ENCODE measurements at regions not wholly inside any gene's neighbourhood (a gene's known extent, or its start where the extent isn't known, plus 50 kb on each side); places are given as distances from the start of the nearest gene placed in this dataset.
"Not testable (repeated sequence)": the region's sequence is repeated elsewhere in the genome, so short reads cannot be mapped to it uniquely, and the experiment has no call there.

- DNase-seq (ENCODE audit: low spot score): no peak
These were observed 62.0 kb downstream of the SKIDA1 start for GRCh38 chr10:21463436-21463835.

GRCh38 chr10:21458126-21458871, 67.2 kb downstream of the SKIDA1 start:
- no peak for DNase-seq (ENCODE audit: low spot score)

GRCh38 chr10:21456160-21456559, 69.3 kb downstream of the SKIDA1 start:
- DNase-seq (ENCODE audit: low spot score): no peak

- no peak for DNase-seq (ENCODE audit: low spot score)
These were observed 73.3 kb downstream of the SKIDA1 start for GRCh38 chr10:21452203-21452602.

- no peak for DNase-seq (ENCODE audit: low spot score)
These were observed 76.1 kb downstream of the SKIDA1 start for GRCh38 chr10:21449288-21449966.

- DNase-seq (ENCODE audit: low spot score): no peak
These were observed 80.3 kb downstream of the SKIDA1 start for GRCh38 chr10:21445163-21445562.

GRCh38 chr10:21441625-21442024, 83.9 kb downstream of the SKIDA1 start:
- DNase-seq (ENCODE audit: low spot score): no peak

GRCh38 chr10:21438914-21439313, 86.6 kb downstream of the SKIDA1 start:
- not testable (repeated sequence) for DNase-seq (ENCODE audit: low spot score)

GRCh38 chr10:21437770-21438382, 87.6 kb downstream of the SKIDA1 start:
- DNase-seq (ENCODE audit: low spot score): no peak

GRCh38 chr10:21432266-21432665, 93.2 kb downstream of the SKIDA1 start:
- no peak for DNase-seq (ENCODE audit: low spot score)

GRCh38 chr10:21431799-21432198, 93.7 kb downstream of the SKIDA1 start:
- DNase-seq (ENCODE audit: low spot score): no peak

- no peak for DNase-seq (ENCODE audit: low spot score)
These were observed 97.5 kb downstream of the SKIDA1 start for GRCh38 chr10:21427804-21428481.

GRCh38 chr10:21424459-21424861, 101.0 kb downstream of the SKIDA1 start:
- DNase-seq (ENCODE audit: low spot score): no peak

GRCh38 chr10:21423850-21424249, 101.6 kb downstream of the SKIDA1 start:
- DNase-seq (ENCODE audit: low spot score): no peak

- no peak for DNase-seq (ENCODE audit: low spot score)
These were observed 102.1 kb downstream of the SKIDA1 start for GRCh38 chr10:21423338-21423737.

GRCh38 chr10:21421794-21422193, 103.7 kb downstream of the SKIDA1 start:
- no peak for DNase-seq (ENCODE audit: low spot score)

- DNase-seq (ENCODE audit: low spot score): no peak
These were observed 104.5 kb downstream of the SKIDA1 start for GRCh38 chr10:21421016-21421415.

- not testable (repeated sequence) for DNase-seq (ENCODE audit: low spot score)
These were observed 106.4 kb downstream of the SKIDA1 start for GRCh38 chr10:21418981-21419576.

- no peak for DNase-seq (ENCODE audit: low spot score)
These were observed 108.2 kb downstream of the SKIDA1 start for GRCh38 chr10:21417172-21417712.

- DNase-seq (ENCODE audit: low spot score): no peak
These were observed 111.8 kb downstream of the SKIDA1 start for GRCh38 chr10:21413680-21414079.

- DNase-seq (ENCODE audit: low spot score): no peak
These were observed 112.2 kb downstream of the SKIDA1 start for GRCh38 chr10:21413268-21413667.

All from HuH-7 (cell line).